Ishikawa (cell line): ENCODE measurements at regions not wholly inside any gene's neighbourhood (a gene's known extent, or its start where the extent isn't known, plus 50 kb on each side); places are given as distances from the start of the nearest gene placed in this dataset.

Source experiments
- CEBPB ChIP-seq: IDR thresholded peaks from 2 replicates; pipeline ENCODE4 v1.6.1; 2012
- EP300 ChIP-seq: IDR thresholded peaks from 2 replicates; pipeline ENCODE4 v1.6.1; 2012; ENCODE audit warnings: borderline replicate concordance
- MAX ChIP-seq: IDR thresholded peaks from 2 replicates; pipeline ENCODE4 v1.6.1; 2012
- TF ChIP-seq, protein P1 (sequence below): IDR thresholded peaks from 2 replicates; pipeline ENCODE4 v1.6.1; 2012

DNA sequence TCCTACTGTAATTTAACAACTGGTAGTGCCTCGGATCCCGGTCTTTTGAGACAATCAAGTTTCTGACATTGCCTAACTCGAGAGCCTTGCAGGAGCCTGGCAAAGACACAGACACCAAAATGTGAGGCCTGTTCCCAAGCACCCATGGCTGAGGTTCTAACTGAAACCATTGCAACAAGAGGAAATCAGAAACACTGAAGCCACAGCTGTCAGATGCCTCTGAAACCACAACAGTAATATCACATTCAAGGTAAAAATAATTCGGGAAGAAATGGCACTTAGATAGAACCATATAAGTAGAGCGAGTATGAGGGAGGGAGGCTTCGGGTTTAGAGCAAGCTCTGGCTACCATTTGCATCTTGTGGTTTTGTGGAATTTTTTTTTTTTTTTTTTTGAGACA is 285.9 kb downstream of the FBXO15 start:
- TF ChIP-seq, protein P1, sequence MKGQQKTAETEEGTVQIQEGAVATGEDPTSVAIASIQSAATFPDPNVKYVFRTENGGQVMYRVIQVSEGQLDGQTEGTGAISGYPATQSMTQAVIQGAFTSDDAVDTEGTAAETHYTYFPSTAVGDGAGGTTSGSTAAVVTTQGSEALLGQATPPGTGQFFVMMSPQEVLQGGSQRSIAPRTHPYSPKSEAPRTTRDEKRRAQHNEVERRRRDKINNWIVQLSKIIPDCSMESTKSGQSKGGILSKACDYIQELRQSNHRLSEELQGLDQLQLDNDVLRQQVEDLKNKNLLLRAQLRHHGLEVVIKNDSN: no peak
- no peak for TF ChIP-seq CEBPB
- TF ChIP-seq MAX: no peak
- TF ChIP-seq EP300: no peak
